DMS53 (cell line): ENCODE measurements at regions not wholly inside any gene's neighbourhood (a gene's known extent, or its start where the extent isn't known, plus 50 kb on each side); places are given as distances from the start of the nearest gene placed in this dataset.

Experiments used
- DNase-seq: peaks from one replicate; lab custom pipeline; 2025; lab: John Stamatoyannopoulos, UW

DNA sequence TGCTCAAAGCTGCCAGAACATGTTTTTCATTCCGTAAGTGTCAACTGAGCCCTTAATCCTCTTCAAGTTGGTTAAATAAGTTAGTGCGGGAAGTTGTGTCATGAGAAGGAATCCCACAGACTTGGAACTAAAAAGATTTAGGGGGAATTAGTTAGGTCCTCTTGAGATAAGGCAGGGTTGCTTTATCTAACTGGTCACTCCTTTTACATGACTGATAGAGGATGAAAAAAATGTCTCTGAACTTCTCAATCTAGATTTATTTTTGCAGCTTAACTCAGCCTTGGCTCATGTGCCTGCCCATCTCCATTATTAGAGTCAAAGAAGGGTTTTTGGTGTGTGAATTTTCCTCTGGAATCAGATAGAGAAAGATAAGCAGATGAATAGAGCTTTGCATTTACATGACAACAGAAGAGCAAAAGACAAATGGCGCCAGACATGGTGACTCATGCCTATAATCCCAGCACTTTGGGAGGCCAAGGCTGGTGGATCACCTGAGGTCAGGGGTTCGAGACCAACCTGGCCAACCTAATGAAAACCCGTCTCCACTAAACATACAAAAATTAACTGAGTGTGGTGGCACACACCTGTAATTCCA lies 882.9 kb downstream of the RPA4 start:
- no peak for DNase-seq

- DNase-seq = no peak
These were observed 903.6 kb downstream of the RPA4 start for GRCh38 chrX:97787311-97787710.

- DNase-seq = peak; percentile 54
These were observed 904.1 kb downstream of the RPA4 start for GRCh38 chrX:97787849-97788248.

- no peak for DNase-seq
These were observed 907.1 kb downstream of the RPA4 start for GRCh38 chrX:97790850-97791249.

DNA sequence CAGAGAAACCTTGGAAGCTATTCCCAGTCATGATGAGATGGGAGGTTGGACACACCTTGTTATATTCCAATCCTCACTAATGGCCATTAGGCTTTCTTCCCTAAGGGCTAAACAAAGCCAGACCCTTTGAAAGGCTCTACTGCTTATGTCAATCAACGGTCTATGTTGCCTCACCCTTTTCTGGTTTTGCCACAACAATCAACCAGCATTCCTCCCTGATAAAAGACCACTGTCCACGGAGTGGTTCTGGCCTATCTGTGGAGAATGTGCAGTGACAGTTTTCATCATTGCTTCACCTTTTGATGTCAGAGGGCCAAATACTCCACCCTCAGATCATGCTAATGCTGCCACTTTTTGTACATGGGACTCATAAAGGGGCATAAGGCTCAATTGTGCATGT lies 913.4 kb downstream of the RPA4 start:
- DNase-seq = no peak

DNA sequence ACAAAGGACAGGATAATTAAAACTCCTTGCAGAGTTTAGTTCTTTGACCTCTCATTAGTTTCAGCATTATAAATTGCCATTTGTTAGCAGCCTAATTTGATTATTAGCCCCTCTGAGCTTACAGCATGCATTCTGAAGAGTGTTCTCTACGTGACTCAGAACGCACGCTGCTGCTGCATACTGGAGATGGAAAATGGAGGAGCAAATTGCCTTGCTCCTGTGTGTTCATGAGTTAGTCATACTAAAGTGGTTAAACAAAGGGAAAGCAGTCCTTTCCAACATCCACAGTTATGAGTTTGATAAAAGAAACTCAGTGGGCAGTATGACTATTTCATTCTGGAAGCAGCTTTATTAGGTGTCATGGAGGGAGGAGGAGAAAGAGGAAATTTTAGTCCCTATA lies 922.5 kb downstream of the RPA4 start:
- peak; percentile 16 for DNase-seq

- no peak for DNase-seq
These were observed 923.2 kb downstream of the RPA4 start for GRCh38 chrX:97806946-97807345.

DNA sequence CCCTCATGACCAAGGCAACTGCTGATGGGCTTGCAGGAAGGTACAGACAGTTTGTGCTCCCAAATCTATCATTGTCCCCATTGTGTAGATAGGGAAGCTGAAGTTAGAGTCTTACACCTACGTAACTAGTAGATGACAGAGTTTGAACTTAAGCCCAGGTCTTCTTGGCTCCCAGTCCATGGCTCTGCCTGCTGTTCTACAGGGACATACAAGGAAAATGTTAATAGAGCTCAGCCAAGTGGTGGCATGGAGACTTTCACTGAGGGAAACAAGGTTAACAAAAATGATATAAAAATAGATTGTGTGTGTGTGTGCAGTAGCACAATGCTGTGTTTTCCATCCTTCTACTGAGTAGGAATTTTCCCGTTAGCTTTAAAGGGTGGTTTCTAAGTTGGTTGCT lies 936.5 kb downstream of the RPA4 start:
- no peak for DNase-seq

GRCh38 chrX:97828471-97828870 lies 944.8 kb downstream of the RPA4 start:
- DNase-seq = no peak

GRCh38 chrX:97835969-97836368 lies 952.3 kb downstream of the RPA4 start:
- DNase-seq = no peak

DNA sequence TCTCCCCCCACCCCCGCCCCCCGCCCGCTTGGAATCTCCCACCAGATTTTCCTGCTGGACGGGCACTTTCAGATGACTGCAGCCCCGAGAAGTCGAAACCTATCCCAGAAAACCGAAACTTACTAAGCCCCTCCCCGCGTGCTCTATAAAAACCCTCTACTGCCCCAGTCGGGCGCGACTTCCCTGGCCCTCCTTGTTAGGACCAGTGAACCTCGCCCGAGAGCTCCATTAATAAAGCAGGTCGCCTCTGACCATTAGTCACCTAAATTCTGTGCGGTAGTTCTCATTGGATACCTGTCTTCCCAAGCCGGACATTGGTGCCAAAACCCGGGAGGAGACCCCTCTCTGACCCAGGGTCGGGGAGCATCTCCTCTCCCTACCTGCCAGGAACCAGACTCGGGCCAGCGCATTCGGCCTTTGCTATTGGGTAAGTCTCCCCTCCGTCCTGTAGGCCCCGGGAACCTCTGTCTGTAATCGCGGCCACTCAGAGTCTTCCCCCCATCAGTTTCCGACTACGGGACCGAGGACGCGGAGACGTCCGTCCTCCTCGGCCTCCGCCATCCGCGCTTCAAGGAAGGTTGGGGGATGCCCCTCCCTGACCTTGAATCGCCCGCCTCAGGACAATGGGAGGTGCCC lies 958.0 kb downstream of the RPA4 start:
- no peak for DNase-seq

GRCh38 chrX:97842468-97843199 lies 958.9 kb downstream of the RPA4 start:
- no peak for DNase-seq

GRCh38 chrX:97843200-97843811 lies 959.6 kb downstream of the RPA4 start:
- DNase-seq = no peak

DNA sequence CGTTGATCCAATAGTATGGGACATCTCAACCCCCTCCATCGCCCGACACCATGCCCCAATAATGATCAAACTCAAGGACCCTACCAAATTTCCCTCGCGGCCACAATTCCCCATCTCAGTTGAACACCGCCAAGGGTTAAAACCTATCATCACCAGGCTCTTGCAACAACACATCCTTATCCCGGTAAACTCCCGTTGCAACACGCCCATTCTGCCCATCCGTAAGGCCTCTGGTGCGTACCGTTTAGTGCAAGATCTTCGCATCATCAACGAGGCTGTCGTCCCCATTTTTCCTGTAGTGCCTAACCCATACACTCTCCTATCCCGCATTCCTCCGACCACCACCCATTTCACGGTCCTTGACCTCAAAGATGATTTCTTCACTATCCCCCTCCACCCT lies 960.5 kb downstream of the RPA4 start:
- no peak for DNase-seq

DNA sequence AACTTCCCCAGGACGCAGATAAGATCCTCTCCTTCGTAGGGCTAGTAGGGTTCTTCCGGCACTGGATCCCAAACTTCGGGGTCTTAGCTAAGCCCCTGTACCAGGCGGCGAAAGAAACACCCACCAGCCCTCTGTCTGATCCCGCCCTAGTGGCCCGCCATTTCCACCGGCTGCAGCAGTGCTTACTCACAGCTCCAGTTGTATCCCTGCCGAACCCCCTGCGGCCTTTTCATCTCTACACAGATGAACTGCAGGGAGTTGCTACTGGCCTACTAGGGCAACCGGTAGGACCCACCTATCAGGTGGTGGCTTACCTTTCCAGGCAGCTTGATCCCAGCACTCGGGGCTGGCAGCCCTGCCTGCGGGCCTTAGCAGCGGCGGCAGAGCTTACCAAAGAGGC lies 961.2 kb downstream of the RPA4 start:
- no peak for DNase-seq

- DNase-seq = no peak
These were observed 961.7 kb downstream of the RPA4 start for GRCh38 chrX:97845451-97845850.

DNA sequence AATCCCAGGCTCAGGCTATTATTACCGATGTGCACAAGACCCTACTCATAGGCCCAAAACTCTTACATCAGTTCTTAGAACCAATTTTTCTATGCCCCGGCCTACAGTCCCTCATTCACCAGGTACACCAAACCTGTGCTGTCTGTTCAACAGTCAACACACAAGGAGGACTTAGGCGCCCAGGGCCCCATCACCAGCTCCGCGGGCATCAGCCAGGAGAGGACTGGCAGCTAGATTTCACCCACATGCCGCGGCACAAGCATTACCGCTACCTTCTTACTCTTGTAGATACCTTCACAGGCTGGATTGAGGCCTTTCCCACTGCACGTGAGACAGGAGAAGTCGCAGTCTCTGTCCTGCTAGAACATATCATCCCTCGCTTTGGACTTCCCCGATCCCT lies 962.5 kb downstream of the RPA4 start:
- DNase-seq = no peak

GRCh38 chrX:97846718-97847237 lies 963.1 kb downstream of the RPA4 start:
- DNase-seq = no peak

DNA sequence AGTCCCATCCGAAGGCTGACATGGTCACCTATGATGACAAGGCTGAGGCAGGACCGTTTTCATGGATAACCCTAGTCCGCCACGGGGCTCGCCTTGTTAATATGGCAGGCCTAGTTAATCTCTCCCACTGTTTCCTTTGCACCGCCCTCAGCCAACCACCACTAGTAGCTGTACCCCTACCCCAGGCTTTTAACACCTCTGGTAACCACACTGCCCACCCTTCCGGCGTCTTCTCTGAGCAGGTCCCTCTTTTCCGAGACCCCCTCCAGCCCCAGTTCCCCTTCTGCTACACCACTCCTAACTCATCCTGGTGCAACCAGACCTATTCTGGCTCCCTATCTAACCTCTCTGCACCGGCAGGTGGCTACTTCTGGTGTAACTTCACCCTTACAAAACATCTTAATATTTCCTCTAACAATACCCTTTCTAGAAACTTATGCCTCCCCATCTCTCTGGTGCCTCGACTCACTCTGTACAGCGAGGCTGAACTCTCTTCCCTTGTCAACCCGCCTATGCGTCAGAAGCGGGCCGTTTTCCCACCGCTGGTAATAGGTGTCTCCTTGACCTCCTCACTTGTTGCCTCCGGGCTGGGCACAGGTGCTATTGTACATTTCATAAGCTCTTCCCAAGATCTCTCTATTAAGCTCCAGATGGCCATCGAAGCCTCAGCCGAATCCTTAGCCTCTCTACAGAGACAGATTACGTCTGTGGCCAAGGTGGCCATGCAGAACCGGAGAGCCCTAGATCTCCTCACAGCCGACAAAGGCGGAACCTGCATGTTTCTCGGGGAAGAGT lies 964.4 kb downstream of the RPA4 start:
- DNase-seq = no peak

GRCh38 chrX:97849951-97850350 lies 966.2 kb downstream of the RPA4 start:
- peak; percentile 39 for DNase-seq

GRCh38 chrX:97850911-97851310 lies 967.2 kb downstream of the RPA4 start:
- DNase-seq = no peak

DNA sequence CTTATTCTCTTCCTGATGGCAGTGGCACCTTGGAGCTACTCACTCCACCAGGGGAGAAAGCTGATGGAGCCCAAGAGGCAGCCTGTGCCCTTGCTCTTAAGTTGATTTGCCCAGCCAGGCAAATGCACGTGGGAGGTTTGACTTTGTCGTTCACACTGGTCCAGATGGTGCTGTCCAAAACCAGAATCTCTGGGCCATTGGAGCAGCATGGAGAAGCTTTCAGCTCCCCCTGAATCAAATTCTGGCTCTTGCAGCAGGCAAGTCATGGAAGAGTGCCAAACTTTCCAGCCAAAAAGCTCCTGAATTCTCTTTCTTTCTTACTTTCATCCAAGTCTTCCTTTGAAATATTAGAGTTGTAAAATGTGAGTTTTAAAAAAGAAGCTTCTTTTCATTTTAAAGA lies 970.4 kb downstream of the RPA4 start:
- DNase-seq = no peak
